ENCODE measurements at regions not wholly inside any gene's neighbourhood (a gene's known extent, or its start where the extent isn't known, plus 50 kb on each side); places are given as distances from the start of the nearest gene placed in this dataset.
"Not testable (repeated sequence)": the region's sequence is repeated elsewhere in the genome, so short reads cannot be mapped to it uniquely, and the experiment has no call there.

- no peak overlapping the region for H3K4me3 ChIP-seq
- DNase-seq (no peak), ATAC-seq (ENCODE audit: low FRiP score in 2 of 2) (peak; percentile 45 to 55)
- 45 to 51% methylated on average over 3 of the region's 3 CpGs for WGBS, 2 donors
- no peaks in the 10 kb centered on the region for H3K27me3 ChIP-seq
- H3K27ac ChIP-seq: no peak overlapping the region
- no peaks in the 10 kb centered on the region for H3K9me3 ChIP-seq
- H3K4me1 ChIP-seq: no peaks in the 10 kb centered on the region
- TF ChIP-seq POLR2A (IDR thresholded peaks at IDR 0.05): no peak
- TF ChIP-seq CTCF (IDR thresholded peaks at IDR 0.05): no peak
- no peak for TF ChIP-seq POLR2AphosphoS5 (IDR thresholded peaks at IDR 0.05)
- no peak for TF ChIP-seq EP300 (IDR thresholded peaks at IDR 0.05)
- H3K36me3 ChIP-seq: no peaks in the 10 kb centered on the region
These were observed 123.1 kb downstream of the DMRT2 start for GRCh38 chr9:1173211-1173610.

GRCh38 chr9:1173993-1174392, 123.8 kb downstream of the DMRT2 start:
- no peaks in the 10 kb centered on the region for H3K36me3 ChIP-seq
- H3K27ac ChIP-seq: no peak overlapping the region
- no peak overlapping the region for H3K4me3 ChIP-seq
- DNase-seq: no peak
- no peaks in the 10 kb centered on the region for H3K27me3 ChIP-seq
- peak in 1 of 2 donors; percentile 64 for ATAC-seq (ENCODE audit: low FRiP score in 2 of 2)
- no peak for TF ChIP-seq POLR2A (IDR thresholded peaks at IDR 0.05)
- TF ChIP-seq CTCF (IDR thresholded peaks at IDR 0.05): no peak
- no peak for TF ChIP-seq POLR2AphosphoS5 (IDR thresholded peaks at IDR 0.05)
- TF ChIP-seq EP300 (IDR thresholded peaks at IDR 0.05): no peak
- H3K9me3 ChIP-seq: no peaks in the 10 kb centered on the region
- 68 to 70% methylated on average over 6 of the region's 6 CpGs for WGBS, 2 donors
- no peaks in the 10 kb centered on the region for H3K4me1 ChIP-seq

DNA sequence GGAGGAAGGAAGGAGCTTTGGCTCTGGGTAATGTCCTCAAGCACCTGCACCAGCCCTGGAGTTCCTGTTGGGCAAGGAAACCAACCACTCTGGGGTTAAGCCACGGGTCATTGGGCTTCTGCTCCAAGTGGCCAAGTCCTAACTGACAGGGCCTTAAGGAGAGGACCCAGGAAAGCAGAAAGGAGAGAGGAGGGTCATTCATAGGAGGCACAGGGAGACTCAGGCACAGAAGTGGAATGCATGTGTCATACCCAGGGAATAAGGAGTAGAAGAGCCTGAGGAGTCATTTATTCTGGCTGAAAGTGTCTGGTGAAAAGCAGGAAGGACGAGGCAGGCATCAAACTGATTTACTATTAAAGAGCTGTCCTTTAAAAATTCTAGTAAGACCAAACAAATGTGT, 129.2 kb downstream of the DMRT2 start:
- H3K36me3 ChIP-seq: no peaks in the 10 kb centered on the region
- H3K4me3 ChIP-seq: no peak overlapping the region
- DNase-seq (no peak), ATAC-seq (ENCODE audit: low FRiP score in 2 of 2) (no peak)
- no peaks in the 10 kb centered on the region for H3K9me3 ChIP-seq
- TF ChIP-seq EP300 (IDR thresholded peaks at IDR 0.05): no peak
- TF ChIP-seq CTCF (IDR thresholded peaks at IDR 0.05): no peak
- TF ChIP-seq POLR2A (IDR thresholded peaks at IDR 0.05): no peak
- TF ChIP-seq POLR2AphosphoS5 (IDR thresholded peaks at IDR 0.05): no peak
- no peak overlapping the region for H3K27ac ChIP-seq
- no peaks in the 10 kb centered on the region for H3K4me1 ChIP-seq
- 41 to 46% methylated on average over 2 of the region's 2 CpGs for WGBS, 2 donors
- H3K27me3 ChIP-seq: no peaks in the 10 kb centered on the region

DNA sequence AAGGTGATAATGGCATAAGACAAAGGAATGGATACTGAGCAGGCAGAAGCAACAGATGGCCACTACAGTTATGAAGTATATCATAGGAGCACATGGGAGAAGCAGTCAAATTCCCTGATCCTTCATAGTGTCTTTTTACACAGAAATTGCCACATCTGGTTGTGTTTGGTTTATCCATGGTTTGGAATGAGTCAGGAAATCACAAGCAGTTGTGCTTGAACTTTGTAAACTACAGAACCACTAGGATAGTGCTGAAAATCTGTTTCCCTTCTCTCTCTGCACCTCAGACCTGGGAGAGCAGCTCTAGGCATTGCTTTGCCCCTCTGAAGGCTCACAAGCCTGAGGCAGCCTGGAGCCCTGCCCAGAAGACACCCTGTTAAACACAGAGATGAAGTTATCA, 134.0 kb downstream of the DMRT2 start:
- Histone ChIP-seq H3K27ac (no peak overlapping the region), H3K4me3 (no peak overlapping the region), H3K9me3 (peaks cover 0 to 9% (median 3%) of the 10 kb centered on the region in 4 donors), H3K4me1 (no peaks in the 10 kb centered on the region), H3K36me3 (no peaks in the 10 kb centered on the region), H3K27me3 (no peaks in the 10 kb centered on the region)
- TF ChIP-seq EP300 (IDR thresholded peaks at IDR 0.05) (no peak), POLR2AphosphoS5 (IDR thresholded peaks at IDR 0.05) (no peak), POLR2A (IDR thresholded peaks at IDR 0.05) (no peak), CTCF (IDR thresholded peaks at IDR 0.05) (no peak)
- DNase-seq: no peak
- ATAC-seq (ENCODE audit: low FRiP score in 2 of 2): no peak

DNA sequence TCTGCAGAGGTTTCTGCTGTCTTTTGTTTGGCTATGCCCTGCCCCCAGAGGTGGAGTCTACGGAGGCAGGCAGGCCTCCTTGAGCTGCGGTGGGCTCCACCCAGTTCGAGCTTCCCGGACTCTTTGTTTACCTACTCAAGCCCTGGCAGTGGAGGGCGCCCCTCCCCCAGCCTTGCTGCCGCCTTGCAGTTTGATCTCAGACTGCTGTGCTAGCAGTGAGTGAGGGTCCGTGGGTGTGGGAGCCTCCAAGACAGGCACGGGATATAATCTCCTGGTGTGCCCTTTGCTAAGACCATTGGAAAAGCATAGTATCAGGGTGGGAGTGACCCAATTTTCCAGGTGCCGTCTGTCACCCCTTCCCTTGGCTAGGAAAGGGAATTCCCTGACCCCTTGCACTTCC, 137.0 kb downstream of the DMRT2 start:
- WGBS, 2 donors: 92 to 93% methylated on average over 8 to 9 of the region's 9 CpGs
- peak in 1 of 2 donors; percentile 33 for DNase-seq
- not testable (repeated sequence) for ATAC-seq (ENCODE audit: low FRiP score in 2 of 2)

DNA sequence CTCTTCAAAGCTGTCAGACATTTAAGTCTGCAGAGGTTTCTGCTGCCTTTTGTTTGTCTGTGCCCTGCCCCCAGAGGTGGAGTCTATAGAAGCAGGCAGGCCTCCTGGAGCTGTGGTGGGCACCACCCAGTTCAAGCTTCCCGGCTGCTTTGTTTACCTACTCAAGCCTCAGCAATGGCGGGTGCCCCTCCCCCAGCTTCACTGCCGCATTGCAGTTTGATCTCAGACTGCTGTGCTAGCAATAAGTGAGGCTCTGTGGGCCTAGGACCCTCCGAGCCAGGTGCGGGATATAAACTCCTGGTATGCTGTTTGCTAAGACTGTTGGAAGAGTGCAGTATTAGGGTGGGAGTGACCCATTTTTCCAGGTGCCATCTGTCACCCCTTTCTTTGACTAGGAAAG, 145.5 kb downstream of the DMRT2 start:
- H3K36me3 ChIP-seq; DNase-seq; ATAC-seq (ENCODE audit: low FRiP score in 2 of 2); H3K27me3 ChIP-seq; H3K9me3 ChIP-seq; H3K27ac ChIP-seq; H3K4me1 ChIP-seq; H3K4me3 ChIP-seq: not testable (repeated sequence)
- WGBS, 2 donors: 69 to 76% methylated on average over 5 of the region's 5 CpGs

More for the DNA sequence above, 137.0 kb downstream of the DMRT2 start:
- H3K4me1 ChIP-seq, H3K27ac ChIP-seq, H3K27me3 ChIP-seq, H3K4me3 ChIP-seq, H3K36me3 ChIP-seq: not testable (repeated sequence)
- peaks cover 0 to 12% (median 3%) of the 10 kb centered on the region in 4 donors for H3K9me3 ChIP-seq
